K562 (cell line): ENCODE measurements at regions not wholly inside any gene's neighbourhood (a gene's known extent, or its start where the extent isn't known, plus 50 kb on each side); places are given as distances from the start of the nearest gene placed in this dataset.

Experiments
- TF ChIP-seq, protein P1 (sequence below): fragments of 450-650 bp; IDR thresholded peaks from 2 replicates; pipeline ENCODE4 v1.6.1; 2016; ENCODE audit warnings: low read depth
- TF ChIP-seq, protein P2 (sequence below): sonication (generic); formaldehyde crosslinking; IDR thresholded peaks from 2 replicates; pipeline ENCODE4 v1.8.0; 2022; ENCODE audit warnings: mild to moderate bottlenecking, missing genetic modification reagents

DNA sequence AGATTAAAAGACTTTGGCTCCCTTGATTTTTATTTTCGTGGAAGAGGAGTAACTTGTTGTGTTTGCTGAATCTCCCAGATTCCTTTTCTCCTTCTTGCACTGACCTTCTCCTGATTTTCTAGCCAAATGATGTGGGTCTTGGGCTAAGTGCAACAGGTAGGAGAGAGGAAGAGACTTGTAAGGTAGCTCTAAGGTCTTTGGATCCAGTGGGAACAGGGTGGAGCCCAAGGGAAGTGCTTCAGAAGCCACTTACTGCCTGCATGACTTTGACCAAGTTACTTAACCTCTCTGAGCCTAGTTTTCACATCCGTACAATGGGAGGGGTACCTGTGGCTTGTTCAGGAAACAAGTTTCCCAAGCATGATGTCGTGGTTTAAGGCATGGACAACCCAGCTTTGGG, 111.3 kb upstream of the IRX3 start (continued):
- TF ChIP-seq, protein P1, sequence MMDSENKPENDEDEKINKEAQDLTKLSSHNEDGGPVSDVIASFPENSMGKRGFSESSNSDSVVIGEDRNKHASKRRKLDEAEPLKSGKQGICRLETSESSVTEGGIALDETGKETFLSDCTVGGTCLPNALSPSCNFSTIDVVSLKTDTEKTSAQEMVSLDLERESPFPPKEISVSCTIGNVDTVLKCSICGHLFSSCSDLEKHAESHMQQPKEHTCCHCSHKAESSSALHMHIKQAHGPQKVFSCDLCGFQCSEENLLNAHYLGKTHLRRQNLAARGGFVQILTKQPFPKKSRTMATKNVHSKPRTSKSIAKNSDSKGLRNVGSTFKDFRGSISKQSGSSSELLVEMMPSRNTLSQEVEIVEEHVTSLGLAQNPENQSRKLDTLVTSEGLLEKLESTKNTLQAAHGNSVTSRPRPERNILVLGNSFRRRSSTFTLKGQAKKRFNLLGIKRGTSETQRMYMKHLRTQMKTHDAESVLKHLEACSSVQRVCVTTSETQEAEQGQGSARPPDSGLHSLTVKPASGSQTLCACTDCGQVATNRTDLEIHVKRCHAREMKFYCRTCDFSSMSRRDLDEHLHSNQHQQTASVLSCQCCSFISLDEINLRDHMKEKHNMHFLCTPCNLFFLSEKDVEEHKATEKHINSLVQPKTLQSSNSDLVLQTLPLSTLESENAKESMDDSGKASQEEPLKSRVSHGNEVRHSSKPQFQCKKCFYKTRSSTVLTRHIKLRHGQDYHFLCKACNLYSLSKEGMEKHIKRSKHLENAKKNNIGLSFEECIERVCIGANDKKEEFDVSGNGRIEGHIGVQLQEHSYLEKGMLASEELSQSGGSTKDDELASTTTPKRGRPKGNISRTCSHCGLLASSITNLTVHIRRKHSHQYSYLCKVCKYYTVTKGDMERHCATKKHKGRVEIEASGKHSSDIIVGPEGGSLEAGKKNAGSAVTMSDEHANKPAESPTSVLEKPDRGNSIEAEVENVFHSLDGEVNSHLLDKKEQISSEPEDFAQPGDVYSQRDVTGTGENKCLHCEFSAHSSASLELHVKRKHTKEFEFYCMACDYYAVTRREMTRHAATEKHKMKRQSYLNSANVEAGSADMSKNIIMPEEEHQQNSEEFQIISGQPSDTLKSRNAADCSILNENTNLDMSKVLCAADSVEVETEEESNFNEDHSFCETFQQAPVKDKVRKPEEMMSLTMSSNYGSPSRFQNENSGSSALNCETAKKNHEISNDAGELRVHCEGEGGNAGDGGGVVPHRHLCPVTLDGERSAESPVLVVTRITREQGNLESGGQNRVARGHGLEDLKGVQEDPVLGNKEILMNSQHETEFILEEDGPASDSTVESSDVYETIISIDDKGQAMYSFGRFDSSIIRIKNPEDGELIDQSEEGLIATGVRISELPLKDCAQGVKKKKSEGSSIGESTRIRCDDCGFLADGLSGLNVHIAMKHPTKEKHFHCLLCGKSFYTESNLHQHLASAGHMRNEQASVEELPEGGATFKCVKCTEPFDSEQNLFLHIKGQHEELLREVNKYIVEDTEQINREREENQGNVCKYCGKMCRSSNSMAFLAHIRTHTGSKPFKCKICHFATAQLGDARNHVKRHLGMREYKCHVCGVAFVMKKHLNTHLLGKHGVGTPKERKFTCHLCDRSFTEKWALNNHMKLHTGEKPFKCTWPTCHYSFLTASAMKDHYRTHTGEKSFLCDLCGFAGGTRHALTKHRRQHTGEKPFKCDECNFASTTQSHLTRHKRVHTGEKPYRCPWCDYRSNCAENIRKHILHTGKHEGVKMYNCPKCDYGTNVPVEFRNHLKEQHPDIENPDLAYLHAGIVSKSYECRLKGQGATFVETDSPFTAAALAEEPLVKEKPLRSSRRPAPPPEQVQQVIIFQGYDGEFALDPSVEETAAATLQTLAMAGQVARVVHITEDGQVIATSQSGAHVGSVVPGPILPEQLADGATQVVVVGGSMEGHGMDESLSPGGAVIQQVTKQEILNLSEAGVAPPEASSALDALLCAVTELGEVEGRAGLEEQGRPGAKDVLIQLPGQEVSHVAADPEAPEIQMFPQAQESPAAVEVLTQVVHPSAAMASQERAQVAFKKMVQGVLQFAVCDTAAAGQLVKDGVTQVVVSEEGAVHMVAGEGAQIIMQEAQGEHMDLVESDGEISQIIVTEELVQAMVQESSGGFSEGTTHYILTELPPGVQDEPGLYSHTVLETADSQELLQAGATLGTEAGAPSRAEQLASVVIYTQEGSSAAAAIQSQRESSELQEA: no peak
- TF ChIP-seq, protein P2, sequence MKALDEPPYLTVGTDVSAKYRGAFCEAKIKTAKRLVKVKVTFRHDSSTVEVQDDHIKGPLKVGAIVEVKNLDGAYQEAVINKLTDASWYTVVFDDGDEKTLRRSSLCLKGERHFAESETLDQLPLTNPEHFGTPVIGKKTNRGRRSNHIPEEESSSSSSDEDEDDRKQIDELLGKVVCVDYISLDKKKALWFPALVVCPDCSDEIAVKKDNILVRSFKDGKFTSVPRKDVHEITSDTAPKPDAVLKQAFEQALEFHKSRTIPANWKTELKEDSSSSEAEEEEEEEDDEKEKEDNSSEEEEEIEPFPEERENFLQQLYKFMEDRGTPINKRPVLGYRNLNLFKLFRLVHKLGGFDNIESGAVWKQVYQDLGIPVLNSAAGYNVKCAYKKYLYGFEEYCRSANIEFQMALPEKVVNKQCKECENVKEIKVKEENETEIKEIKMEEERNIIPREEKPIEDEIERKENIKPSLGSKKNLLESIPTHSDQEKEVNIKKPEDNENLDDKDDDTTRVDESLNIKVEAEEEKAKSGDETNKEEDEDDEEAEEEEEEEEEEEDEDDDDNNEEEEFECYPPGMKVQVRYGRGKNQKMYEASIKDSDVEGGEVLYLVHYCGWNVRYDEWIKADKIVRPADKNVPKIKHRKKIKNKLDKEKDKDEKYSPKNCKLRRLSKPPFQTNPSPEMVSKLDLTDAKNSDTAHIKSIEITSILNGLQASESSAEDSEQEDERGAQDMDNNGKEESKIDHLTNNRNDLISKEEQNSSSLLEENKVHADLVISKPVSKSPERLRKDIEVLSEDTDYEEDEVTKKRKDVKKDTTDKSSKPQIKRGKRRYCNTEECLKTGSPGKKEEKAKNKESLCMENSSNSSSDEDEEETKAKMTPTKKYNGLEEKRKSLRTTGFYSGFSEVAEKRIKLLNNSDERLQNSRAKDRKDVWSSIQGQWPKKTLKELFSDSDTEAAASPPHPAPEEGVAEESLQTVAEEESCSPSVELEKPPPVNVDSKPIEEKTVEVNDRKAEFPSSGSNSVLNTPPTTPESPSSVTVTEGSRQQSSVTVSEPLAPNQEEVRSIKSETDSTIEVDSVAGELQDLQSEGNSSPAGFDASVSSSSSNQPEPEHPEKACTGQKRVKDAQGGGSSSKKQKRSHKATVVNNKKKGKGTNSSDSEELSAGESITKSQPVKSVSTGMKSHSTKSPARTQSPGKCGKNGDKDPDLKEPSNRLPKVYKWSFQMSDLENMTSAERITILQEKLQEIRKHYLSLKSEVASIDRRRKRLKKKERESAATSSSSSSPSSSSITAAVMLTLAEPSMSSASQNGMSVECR (CRISPR knock-in tag): no peak
